Epithelial cell of proximal tubule (primary cell): ENCODE measurements at regions not wholly inside any gene's neighbourhood (a gene's known extent, or its start where the extent isn't known, plus 50 kb on each side); places are given as distances from the start of the nearest gene placed in this dataset.
"Not testable (repeated sequence)": the region's sequence is repeated elsewhere in the genome, so short reads cannot be mapped to it uniquely, and the experiment has no call there.

Source experiments
- DNase-seq: peaks from one replicate; pipeline ENCODE4 v3.0.0-alpha.2; 2011; ENCODE audit warnings: low read depth
- H3K4me3 ChIP-seq: 2 replicates; pipeline ENCODE4 v1.5.1; 2011; ENCODE audit warnings: low read depth, mild to moderate bottlenecking, low read length
- CTCF ChIP-seq: conservative IDR thresholded peaks from 2 replicates; pipeline ENCODE4 v1.5.1; 2012; ENCODE audit warnings: low read depth, mild to moderate bottlenecking, low read length

GRCh38 chr10:45111509-45111908, 110.8 kb downstream of the ZNF22 start:
- DNase-seq, result no peak
- TF ChIP-seq CTCF, result no peak
- H3K4me3 ChIP-seq, result no peak overlapping the region

GRCh38 chr10:45117940-45118339, 117.2 kb downstream of the ZNF22 start:
- H3K4me3 ChIP-seq, DNase-seq: not testable (repeated sequence)

GRCh38 chr10:45118929-45119328, 118.2 kb downstream of the ZNF22 start:
- no peak for DNase-seq
- H3K4me3 ChIP-seq, result no peak overlapping the region
- no peak for TF ChIP-seq CTCF

DNA sequence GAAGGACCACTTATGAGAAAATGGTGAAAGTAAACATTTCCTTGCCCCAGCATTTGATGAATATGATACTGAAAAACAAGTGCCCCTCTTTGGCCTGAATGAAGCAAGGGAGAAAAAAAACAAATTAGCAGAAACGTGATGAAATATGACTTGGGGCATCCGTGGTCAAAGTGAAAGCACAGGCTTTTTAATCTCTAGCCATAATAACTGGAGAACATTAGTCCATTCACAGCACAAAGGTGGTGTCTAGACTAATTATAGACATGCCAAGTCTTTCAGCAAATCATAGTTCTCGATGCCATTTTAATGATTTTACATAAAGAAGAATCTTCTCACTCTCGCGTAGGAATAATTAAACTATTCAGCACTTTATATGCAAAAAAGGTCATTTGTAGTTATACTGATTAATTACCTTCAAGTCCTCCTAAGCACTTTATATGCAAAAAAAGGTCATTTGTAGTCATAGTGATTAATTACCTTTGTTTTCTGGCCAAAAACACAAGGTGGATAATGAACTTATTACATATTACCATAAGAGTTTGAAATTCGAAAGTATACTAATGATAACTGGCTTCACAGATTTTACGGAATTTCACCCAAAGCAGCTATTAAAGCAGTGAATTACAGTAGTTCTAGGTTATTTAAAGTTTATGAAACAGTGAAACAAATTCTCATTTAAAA, 121.6 kb downstream of the ZNF22 start:
- not testable (repeated sequence) for DNase-seq, H3K4me3 ChIP-seq

DNA sequence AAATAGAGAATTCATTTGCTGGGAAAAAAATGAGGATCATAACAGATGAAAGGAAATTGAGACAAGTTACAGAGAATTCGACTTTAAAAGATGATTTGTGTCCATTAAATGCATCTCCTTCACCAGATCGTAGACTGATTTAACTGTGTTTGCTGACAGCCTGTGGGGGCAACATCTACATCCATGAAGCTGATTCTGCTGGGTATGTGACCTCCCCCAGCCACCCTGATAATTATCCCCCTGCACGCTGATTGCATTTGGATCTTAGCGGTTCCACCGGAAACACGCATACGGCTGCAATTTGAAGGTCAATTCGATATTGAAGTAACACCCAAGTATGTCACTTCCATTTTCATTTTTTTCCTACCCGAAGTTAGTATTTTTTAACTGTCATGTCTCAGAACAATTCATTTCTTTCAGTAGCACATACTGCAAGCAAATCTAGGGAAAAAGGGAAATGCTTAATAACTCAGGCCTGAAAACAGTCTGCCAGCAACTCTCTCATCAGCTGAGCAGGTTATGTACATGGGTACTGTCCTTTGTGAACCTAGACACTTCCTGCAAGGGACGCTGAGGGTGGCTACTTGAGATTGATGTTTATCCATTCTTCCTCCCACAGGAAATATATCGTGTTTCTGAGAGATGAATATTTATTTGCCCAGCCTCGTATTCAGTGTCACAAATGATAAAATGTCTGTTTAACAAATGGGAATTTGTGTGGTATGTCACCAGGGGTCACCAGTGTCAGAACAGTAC, 134.9 kb downstream of the ZNF22 start:
- H3K4me3 ChIP-seq, result no peak overlapping the region
- TF ChIP-seq CTCF, result no peak

DNA sequence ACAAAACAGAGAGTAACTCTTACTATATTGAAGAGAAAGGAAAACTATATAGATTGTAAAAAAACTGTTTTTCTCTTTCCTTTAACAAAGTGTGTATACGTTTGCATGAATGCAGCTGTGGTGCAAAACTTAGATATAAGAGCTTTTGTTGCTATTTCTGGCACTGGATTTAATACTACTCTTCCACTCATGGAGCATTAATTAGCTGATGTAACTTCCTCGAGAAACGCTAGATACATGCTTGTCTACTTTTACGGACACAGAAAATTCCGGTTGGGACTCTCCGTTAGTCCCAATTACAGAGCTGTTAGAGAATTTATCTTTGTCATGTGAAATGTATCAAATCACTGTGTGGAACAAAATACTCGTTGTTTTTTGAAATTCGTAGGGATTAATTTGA, 135.5 kb downstream of the ZNF22 start:
- no peak for TF ChIP-seq CTCF
- no peak overlapping the region for H3K4me3 ChIP-seq
- DNase-seq, result no peak

More for the DNA sequence above, 134.9 kb downstream of the ZNF22 start:
- no peak for DNase-seq

DNA sequence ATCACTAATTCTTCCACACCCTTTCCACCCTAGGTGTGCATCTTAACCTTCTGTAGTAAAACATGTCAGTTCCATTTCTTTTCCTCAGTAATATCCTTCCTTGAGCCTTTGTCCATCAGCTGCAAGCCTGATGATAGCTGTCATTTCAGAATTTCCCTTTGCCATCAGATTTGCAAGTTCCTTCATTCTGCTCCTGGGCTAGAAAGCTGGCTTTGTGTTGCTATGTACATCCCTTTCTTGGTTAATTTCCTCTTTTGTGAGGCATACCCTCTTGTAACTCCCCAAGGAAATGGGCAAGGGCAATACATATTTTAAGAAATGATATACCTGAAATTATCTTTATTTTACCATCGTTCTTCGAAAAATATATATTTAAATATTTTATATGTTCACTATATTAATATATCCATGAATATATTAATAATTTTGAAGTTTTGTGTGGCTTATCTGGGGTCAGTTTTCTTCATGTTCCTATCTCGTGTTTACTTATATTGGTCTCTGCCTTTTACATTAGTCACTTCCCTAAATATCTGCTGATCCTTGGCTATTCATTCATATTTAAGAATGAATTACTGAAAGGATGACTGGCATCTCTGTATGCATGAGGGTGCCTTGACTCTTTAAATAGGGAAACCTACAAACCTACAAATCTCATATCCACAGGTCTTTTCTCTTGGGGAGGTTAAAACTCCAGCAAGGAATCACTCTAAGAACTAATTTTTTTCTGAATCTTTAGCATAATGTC, 143.8 kb downstream of the ZNF22 start:
- no peak overlapping the region for H3K4me3 ChIP-seq
- DNase-seq, result no peak
- no peak for TF ChIP-seq CTCF

DNA sequence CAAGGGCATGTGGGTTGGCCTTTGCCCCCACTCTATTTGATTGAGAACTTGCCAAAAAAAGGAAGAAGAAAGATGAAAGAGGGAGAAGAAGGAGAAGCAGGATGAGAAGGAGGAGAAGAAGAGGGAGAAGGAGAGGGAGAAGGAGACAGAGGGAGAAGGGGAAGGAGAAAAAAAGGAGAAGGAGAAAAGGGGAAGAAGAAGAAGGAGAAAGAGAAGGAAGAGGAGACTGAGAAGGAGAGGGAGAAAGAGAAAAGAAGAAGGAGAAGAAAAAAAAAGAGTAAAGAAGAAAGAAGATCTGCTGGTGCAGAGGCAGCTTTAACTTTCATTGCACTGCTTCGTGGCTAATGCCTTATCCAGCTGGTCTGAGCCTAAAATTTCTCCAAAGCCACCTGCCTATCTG, 144.4 kb downstream of the ZNF22 start:
- DNase-seq, H3K4me3 ChIP-seq: not testable (repeated sequence)
